SK-N-SH treated with all-trans-retinoic acid at 6 μM for 48 hours (cell line): ENCODE measurements at regions not wholly inside any gene's neighbourhood (a gene's known extent, or its start where the extent isn't known, plus 50 kb on each side); places are given as distances from the start of the nearest gene placed in this dataset.

Source experiments
- ARNTL ChIP-seq: fragments of 450-650 bp; formaldehyde crosslinking; IDR thresholded peaks from 2 replicates; pipeline ENCODE4 v1.5.0; 2020; ENCODE audit warnings: low read depth, mild to moderate bottlenecking, moderate library complexity, borderline replicate concordance
- BACH2 ChIP-seq: fragments of 250-450 bp; sonication (Bioruptor Pico); IDR thresholded peaks from 2 replicates; pipeline ENCODE4 v1.9.0; 2021; ENCODE audit warnings: mild to moderate bottlenecking, borderline replicate concordance
- CSDC2 ChIP-seq: fragments of 250-450 bp; sonication (Bioruptor Pico); IDR thresholded peaks from 2 replicates; pipeline ENCODE4 v1.5.0; 2020; ENCODE audit warnings: mild to moderate bottlenecking, moderate library complexity
- CSRNP3 ChIP-seq: fragments of 250-450 bp; sonication (Bioruptor Pico); IDR thresholded peaks from 2 replicates; pipeline ENCODE4 v1.5.1; 2021; ENCODE audit warnings: mild to moderate bottlenecking, moderate library complexity
- ESRRG ChIP-seq: fragments of 250-450 bp; sonication (Bioruptor Pico); IDR thresholded peaks from 2 replicates; pipeline ENCODE4 v1.6.1; 2021; ENCODE audit warnings: mild to moderate bottlenecking
- RARB ChIP-seq: fragments of 250-450 bp; sonication (Bioruptor Pico); IDR thresholded peaks from 2 replicates; pipeline ENCODE4 v1.8.0; 2021; ENCODE audit warnings: mild to moderate bottlenecking, moderate library complexity
- SNAI2 ChIP-seq: fragments of 250-450 bp; sonication (Bioruptor Pico); IDR thresholded peaks from 2 replicates; pipeline ENCODE4 v1.5.0; 2020; ENCODE audit warnings: mild to moderate bottlenecking, moderate library complexity
- ZFP30 ChIP-seq: fragments of 450-650 bp; formaldehyde crosslinking; IDR thresholded peaks from 2 replicates; pipeline ENCODE4 v1.5.0; 2022; ENCODE audit warnings: mild to moderate bottlenecking, moderate library complexity
- ZNF70 ChIP-seq: fragments of 450-650 bp; formaldehyde crosslinking; IDR thresholded peaks from 2 replicates; pipeline ENCODE4 v1.5.0; 2020; ENCODE audit warnings: mild to moderate bottlenecking, moderate library complexity

GRCh38 chr16:72394526-72394925 is 222.6 kb upstream of the PMFBP1 start:
- TF ChIP-seq ARNTL (CRISPR knock-in tag) (no peak), ESRRG (CRISPR knock-in tag) (no peak), CSRNP3 (no peak), SNAI2 (CRISPR knock-in tag) (no peak), ZNF70 (CRISPR knock-in tag) (no peak), CSDC2 (CRISPR knock-in tag) (no peak), ZFP30 (CRISPR knock-in tag) (peak; percentile 94), RARB (CRISPR knock-in tag) (no peak), BACH2 (CRISPR knock-in tag) (no peak)
